ENCODE measurements at regions not wholly inside any gene's neighbourhood (a gene's known extent, or its start where the extent isn't known, plus 50 kb on each side); places are given as distances from the start of the nearest gene placed in this dataset.

- TF ChIP-seq, protein P1, sequence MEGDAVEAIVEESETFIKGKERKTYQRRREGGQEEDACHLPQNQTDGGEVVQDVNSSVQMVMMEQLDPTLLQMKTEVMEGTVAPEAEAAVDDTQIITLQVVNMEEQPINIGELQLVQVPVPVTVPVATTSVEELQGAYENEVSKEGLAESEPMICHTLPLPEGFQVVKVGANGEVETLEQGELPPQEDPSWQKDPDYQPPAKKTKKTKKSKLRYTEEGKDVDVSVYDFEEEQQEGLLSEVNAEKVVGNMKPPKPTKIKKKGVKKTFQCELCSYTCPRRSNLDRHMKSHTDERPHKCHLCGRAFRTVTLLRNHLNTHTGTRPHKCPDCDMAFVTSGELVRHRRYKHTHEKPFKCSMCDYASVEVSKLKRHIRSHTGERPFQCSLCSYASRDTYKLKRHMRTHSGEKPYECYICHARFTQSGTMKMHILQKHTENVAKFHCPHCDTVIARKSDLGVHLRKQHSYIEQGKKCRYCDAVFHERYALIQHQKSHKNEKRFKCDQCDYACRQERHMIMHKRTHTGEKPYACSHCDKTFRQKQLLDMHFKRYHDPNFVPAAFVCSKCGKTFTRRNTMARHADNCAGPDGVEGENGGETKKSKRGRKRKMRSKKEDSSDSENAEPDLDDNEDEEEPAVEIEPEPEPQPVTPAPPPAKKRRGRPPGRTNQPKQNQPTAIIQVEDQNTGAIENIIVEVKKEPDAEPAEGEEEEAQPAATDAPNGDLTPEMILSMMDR (IDR thresholded peaks at IDR 0.05; ENCODE audit: low read depth, low read length): no peak
- TF ChIP-seq POLR2A (IDR thresholded peaks at IDR 0.05; ENCODE audit: extremely low read depth, insufficient read length): no peak
Observed at GRCh38 chr1:201675143-201675542, 136.2 kb downstream of the NAV1 start.

Data from NB4 (cell line).